ENCODE measurements at regions not wholly inside any gene's neighbourhood (a gene's known extent, or its start where the extent isn't known, plus 50 kb on each side); places are given as distances from the start of the nearest gene placed in this dataset.
"Not testable (repeated sequence)": the region's sequence is repeated elsewhere in the genome, so short reads cannot be mapped to it uniquely, and the experiment has no call there.

DNA sequence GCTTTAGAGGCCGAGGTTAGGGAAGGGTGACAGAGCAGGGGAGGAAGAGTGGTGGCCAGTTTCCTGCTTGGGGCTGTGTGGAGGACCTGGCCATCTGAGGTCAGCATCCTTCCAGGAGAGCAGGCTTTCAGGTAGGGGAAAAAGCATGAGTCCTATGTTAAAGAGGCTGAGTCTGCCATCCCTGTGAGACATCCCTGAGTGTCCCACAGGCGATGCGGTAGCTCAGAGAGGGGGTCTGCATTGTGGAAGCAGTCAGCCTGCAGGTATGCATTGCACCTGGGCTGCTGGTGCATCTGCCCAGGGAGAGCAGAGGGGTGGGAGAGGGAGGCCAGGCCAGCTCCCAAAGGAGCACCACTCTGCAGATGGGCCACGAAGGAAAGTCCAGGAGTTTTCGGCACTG is 282.1 kb upstream of the ZNF32 start:
- DNase-seq (ENCODE audit: low read depth): no peak

GRCh38 chr10:43930243-43930642 is 281.6 kb upstream of the ZNF32 start:
- no peak for DNase-seq (ENCODE audit: low read depth)

DNA sequence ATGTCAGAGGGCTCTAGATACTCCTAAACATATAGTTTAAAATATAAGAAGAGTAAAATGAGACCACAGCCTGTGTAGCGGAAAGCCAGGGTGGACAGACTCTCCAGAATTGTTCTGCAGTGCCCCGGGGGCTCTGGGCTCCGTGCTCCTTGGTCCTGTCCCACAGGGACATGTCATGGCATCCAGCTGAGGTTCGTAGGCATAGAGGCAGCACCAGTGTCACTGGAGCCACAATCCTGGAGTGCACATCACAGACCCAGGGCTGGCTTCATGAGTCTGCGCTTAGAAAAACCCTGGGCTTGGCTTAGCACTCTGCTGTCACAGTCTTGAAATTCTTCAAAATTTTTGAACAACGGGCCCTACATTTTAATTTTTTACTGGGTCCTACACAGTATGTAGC is 280.4 kb upstream of the ZNF32 start:
- no peak for DNase-seq (ENCODE audit: low read depth)

DNA sequence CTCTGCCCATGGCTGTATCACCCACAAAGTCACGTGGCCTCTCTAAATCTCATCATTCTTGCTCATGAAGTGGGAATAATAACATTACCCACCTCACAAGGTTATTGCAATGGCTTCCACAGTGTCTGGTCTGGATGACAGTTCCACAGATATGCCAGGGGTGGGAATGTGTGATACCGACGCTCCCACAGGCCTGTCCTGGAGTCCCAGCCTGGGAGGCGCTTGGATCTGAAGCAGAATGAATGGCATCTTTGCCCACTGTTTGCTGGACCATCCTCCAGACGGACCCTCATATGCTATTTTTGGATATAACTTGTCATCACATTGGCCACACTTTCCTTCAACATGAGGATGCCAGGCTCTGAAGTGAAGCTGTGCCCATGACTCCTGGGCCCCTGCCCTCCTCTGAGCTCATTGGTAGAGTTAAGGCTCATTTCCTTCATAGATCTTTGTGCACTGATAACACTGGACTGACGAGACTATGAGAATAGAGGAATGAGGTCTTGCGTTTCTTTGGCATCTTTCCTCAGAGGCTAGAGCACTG is 279.8 kb upstream of the ZNF32 start:
- DNase-seq (ENCODE audit: low read depth): no peak

GRCh38 chr10:43926875-43927406 is 278.3 kb upstream of the ZNF32 start:
- no peak for DNase-seq (ENCODE audit: low read depth)

GRCh38 chr10:43926371-43926770 is 277.7 kb upstream of the ZNF32 start:
- no peak for DNase-seq (ENCODE audit: low read depth)

DNA sequence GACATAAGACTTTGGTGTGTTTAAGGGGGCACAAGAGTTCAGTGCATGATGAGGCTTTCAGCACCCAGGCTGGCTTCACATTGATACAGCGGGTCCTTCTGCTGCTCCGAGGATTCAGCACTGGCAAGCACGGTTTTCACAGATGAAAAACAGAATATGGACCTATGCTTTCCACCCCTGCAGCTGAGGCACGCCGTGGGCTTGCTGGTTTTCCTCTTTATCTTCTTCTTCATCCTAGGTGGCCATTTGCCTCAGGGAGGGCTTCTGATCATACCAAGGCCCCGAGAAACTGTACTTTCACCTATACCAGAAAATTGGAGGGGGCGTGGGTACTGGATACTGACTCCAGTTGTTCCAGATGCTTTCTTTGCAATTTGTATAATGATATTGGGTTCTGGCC is 277.1 kb upstream of the ZNF32 start:
- DNase-seq (ENCODE audit: low read depth): no peak

DNA sequence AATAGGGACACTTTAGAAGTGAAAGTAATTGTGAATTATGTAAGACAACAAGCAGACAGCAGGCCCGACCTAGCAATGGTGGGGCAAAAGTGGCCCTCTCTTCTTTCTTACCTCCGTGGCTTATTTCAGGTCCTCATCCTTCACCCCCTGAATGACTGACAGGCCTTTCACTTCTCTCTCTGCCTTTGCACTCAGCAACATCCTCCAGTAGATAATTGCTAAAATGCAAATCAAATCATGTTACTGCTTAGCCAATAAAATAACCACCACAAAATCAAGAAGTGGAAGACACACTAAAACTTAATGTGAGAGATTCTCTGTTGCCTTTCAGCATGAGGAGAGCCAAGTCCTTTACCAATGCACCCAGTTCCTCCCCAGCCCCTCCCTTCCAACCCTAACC is 274.6 kb upstream of the ZNF32 start:
- DNase-seq (ENCODE audit: low read depth): no peak

DNA sequence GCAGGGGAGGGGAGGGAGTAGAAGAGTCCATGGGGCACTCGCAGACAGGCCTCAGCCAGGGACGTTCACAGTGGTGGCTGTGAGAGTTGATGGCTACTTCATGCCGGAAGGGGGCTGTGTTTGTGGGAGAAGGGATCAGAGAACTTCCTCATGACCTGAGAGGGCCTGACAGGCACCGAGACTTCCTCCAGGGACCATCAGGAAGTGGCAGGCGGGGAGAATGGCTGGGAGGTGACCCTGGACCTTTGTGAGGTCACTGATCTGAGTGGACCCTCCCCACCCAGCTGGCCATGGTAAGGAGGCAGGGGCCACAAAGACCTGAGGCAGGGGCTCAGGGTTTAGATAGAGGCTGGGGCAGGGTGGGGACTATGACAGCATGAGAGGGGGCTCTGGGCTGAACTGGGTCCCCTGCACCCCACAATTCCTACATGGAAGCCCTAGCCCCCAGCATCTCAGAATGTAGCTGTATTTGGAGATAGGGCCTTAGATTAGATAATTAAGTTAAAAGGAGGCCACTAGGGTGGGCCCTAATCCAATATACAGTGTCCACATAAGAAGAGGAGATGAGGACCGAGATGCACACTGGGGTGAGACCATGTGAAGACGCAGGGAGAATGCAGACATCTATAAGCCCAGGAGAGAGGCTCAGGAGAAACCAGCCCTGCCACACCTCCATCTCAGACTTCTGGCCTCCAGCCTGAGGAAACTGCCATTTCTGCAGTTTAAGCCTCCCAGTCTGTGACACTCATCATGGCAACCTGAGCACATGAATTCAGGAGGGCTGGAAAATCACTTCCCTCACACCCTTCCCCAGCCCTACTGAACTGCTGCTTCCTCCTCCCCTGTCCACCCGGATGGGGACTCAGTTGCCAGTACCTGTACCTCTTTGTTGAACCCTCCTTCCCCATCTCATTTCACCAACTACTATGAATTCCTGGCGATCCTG is 273.9 kb upstream of the ZNF32 start:
- no peak for DNase-seq (ENCODE audit: low read depth)

- no peak for DNase-seq (ENCODE audit: low read depth)
These were observed 273.2 kb upstream of the ZNF32 start for GRCh38 chr10:43921881-43922280.

GRCh38 chr10:43921478-43921877 is 272.8 kb upstream of the ZNF32 start:
- no peak for DNase-seq (ENCODE audit: low read depth)

- DNase-seq (ENCODE audit: low read depth): not testable (repeated sequence)
These were observed 271.6 kb upstream of the ZNF32 start for GRCh38 chr10:43920236-43920758.

DNA sequence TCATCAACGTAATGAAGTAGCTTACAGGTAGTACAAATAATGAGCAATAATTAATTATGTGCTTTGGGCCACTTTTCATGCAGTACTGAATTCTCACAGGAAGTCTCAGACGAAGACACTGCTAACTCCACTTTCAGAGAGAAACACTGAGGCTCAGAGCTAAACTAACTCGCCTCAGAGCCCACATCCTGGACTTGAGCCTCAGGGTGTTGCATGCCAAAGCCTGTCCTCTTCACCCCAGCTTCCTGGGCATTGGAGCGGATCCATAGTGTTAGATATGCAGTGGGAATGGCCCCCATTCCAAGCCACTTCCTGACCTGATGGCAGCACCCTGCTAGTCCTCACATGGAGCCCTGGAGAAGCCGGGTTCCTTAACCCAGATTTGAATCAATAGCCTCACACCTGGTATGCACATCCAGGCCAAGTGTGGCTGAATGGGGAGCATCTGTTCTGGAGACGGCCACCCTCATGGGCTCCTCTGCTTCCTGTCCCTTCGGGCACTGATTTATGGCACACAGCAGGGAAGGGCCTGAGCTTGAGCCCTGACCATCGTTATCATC is 265.1 kb upstream of the ZNF32 start:
- no peak for DNase-seq (ENCODE audit: low read depth)

GRCh38 chr10:43912469-43912868 is 263.8 kb upstream of the ZNF32 start:
- DNase-seq (ENCODE audit: low read depth): no peak

DNA sequence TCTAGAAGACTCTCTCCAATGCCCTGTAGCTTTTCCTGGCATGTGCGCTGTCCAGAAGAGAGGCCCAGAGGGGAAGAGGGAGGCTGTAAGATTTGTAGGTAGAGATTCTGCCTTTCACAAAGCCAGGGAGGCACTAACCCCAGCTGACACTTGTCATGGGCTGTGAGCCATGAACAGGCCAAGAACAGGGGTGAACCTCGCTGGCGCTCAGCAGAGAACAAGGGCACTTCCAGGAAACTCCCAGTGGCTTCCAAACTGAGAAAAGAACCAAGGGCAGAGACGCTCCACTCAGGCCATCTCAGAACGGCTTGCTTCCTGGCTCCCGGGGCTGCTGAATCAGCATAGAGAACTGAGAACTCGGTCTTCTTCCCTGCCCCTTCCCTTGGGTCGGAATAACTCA is 257.8 kb upstream of the ZNF32 start:
- DNase-seq (ENCODE audit: low read depth): no peak

GRCh38 chr10:43905512-43906236 is 257.0 kb upstream of the ZNF32 start:
- DNase-seq (ENCODE audit: low read depth): no peak

DNA sequence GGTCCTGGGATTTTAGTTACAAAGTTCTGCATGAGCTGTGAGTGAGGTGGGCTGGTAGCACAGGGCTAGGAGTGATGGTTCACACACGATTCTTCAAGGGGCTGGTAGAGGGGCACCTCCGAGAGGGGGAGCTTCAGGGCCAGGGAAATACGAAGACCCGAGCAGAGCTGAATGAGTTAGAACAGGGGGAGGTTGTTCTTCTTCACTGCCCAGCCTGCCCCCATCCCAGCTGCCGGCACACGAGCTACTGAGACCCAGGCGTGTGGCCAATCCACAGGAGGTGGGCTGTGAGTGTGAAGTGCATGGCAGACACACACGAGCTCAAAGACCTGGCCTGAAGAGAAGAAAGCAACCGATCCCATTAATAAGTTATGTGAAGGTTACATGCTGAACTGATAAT is 256.2 kb upstream of the ZNF32 start:
- no peak for DNase-seq (ENCODE audit: low read depth)

DNA sequence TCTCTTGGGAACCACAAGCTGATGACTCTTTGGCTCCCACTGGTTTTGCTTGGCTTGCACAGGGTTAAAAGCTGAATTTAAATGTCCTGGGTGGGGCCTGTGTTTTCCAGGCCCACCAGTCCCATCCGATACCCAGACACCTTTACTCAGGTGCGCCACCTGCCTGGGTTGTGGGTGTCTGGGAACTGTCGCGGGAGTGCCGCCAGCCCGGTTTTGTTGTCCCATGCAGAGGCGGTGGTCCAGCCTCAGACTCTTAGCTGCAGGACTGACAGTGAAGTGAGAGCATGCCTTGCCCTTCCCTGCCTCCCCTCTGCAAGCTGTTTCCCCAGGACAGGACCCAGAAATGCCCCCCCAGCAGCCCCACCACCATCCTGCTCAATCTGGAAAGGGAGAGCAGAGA is 255.6 kb upstream of the ZNF32 start:
- DNase-seq (ENCODE audit: low read depth): no peak

DNA sequence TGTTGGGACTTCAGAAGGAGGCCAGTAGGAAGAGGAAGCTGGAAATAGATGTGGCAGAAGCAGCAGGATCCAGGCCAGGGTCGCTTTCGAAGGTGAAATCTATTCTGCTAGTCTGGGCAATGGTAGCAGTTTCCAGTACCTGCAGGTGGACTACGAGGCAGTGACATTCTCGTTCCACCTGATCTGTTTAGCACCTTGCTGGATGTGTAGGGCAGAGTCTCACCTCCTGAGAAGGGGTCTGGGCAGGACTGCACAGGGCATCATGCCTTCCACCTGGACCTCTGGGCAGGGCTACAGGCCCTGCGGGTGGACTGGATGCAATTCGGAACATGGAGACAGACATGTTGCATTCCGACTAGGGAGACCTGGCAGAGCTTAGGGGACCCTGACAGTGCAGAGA is 254.8 kb upstream of the ZNF32 start:
- DNase-seq (ENCODE audit: low read depth): no peak

- no peak for DNase-seq (ENCODE audit: low read depth)
These were observed 254.2 kb upstream of the ZNF32 start for GRCh38 chr10:43902842-43903241.

DNA sequence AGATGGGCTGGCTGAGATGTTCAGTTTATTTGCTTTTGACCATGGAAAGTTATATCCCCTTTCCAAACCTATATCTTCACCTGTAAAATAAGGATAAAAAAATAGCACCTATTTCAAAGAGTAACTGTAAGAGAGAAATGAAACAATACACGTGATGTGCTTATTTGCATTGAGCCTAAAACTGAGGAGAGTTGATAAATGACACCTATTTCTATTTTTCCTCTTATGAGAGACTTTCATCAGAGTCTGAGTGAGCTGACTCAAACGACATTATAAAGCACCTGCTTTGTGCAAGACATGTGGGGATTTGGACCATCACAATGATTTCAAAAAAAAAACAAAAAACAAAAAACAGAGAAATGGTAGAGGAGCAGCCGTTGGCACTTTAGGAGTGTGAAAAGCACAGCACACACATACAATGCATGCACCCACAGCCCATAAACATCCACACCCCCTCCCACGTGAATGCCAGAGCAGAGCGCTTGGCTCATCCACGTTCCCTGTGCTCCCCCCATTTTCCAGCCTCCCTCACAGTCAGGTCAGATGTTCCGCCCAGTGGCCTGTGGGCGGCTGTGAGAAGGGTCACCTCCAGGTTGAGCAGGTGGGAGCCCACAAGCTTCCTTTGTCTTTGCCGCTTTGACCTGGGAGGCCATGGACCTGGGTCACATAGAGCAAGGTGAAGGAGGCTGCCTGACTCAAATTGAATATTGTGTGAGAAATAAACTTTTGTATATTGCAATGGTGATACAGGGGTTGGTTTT is 253.2 kb upstream of the ZNF32 start:
- no peak for DNase-seq (ENCODE audit: low read depth)

- no peak for DNase-seq (ENCODE audit: low read depth)
These were observed 252.6 kb upstream of the ZNF32 start for GRCh38 chr10:43901302-43901701.
